Endodermal cell (in vitro differentiated cells): ENCODE measurements at regions not wholly inside any gene's neighbourhood (a gene's known extent, or its start where the extent isn't known, plus 50 kb on each side); places are given as distances from the start of the nearest gene placed in this dataset.

ENCODE experiments used
- DNase-seq: peaks from one replicate; pipeline ENCODE4 v3.0.0-alpha.2; 2017
- H3K27ac ChIP-seq: 2 replicates; pipeline ENCODE4 v1.5.1; 2013; ENCODE audit warnings: mild to moderate bottlenecking, low read depth, low read length, moderate library complexity
- H3K27me3 ChIP-seq: 2 replicates; pipeline ENCODE4 v1.6.1; 2013; ENCODE audit warnings: mild to moderate bottlenecking, low read length, moderate library complexity; ENCODE audit not compliant: insufficient read depth, control insufficient read depth, poor library complexity, severe bottlenecking
- H3K36me3 ChIP-seq: 2 replicates; pipeline ENCODE4 v1.7.0; 2013; ENCODE audit warnings: mild to moderate bottlenecking, low read length, moderate library complexity; ENCODE audit not compliant: control insufficient read depth, insufficient read depth
- H3K4me1 ChIP-seq: one replicate; pipeline ENCODE4 v1.7.0; 2013; ENCODE audit warnings: low read length; ENCODE audit not compliant: control insufficient read depth, insufficient read depth
- H3K4me3 ChIP-seq: 2 replicates; pipeline ENCODE4 v1.5.1; 2013; ENCODE audit warnings: mild to moderate bottlenecking, low read length, moderate library complexity
- H3K9ac ChIP-seq: 2 replicates; pipeline ENCODE4 v1.6.1; 2013; ENCODE audit warnings: mild to moderate bottlenecking, low read length, moderate library complexity; ENCODE audit not compliant: poor library complexity, severe bottlenecking; ENCODE audit errors: extremely low read depth
- H3K9me3 ChIP-seq: 2 replicates; pipeline ENCODE4 v1.6.1; 2013; ENCODE audit warnings: mild to moderate bottlenecking, low read length, moderate library complexity; ENCODE audit not compliant: control insufficient read depth
- H3K27ac Mint-ChIP-seq: 2 replicates; pipeline ENCODE4 v1.8.0; 2020; ENCODE audit warnings: mixed read lengths
- H3K27me3 Mint-ChIP-seq: 2 replicates; pipeline ENCODE4 v1.8.0; 2021; ENCODE audit warnings: mild to moderate bottlenecking, mixed read lengths; ENCODE audit not compliant: insufficient read depth
- H3K36me3 Mint-ChIP-seq: 2 replicates; pipeline ENCODE4 v1.8.0; 2020; ENCODE audit warnings: low read depth, mixed read lengths
- H3K4me1 Mint-ChIP-seq: 2 replicates; pipeline ENCODE4 v1.8.0; 2020; ENCODE audit warnings: mixed read lengths
- H3K4me3 Mint-ChIP-seq: 2 replicates; pipeline ENCODE4 v1.8.0; 2020; ENCODE audit warnings: mild to moderate bottlenecking, moderate library complexity, mixed read lengths
- H3K9me3 Mint-ChIP-seq: 2 replicates; pipeline ENCODE4 v1.8.0; 2020; ENCODE audit warnings: mild to moderate bottlenecking, mixed read lengths
- CTCF ChIP-seq: fragments of 200-600 bp; sonication (generic); conservative IDR thresholded peaks from 2 replicates; pipeline ENCODE4 v1.5.0; 2021; ENCODE audit warnings: antibody characterized with exemption, mild to moderate bottlenecking
- WGBS, 2 experiments: methylation state at CpG; one replicate each; pipeline versions ENCODE4 v1.1.5 to v1.1.7; 2013; ENCODE audit warnings: missing lambda C conversion rate in 2 of 2, mixed read lengths in 1 of 2; ENCODE audit not compliant: insufficient coverage in 1 of 2, insufficient read length in 1 of 2; 5-methylcytosine and 5-hydroxymethylcytosine counted together

GRCh38 chr16:51621610-51622009 lies 470.5 kb upstream of the SALL1 start:
- Mint-ChIP-seq H3K36me3 (no peaks in the 10 kb centered on the region), H3K4me3 (no peak overlapping the region), H3K27me3 (peaks cover 6% of the 10 kb centered on the region), H3K9me3 (no peaks in the 10 kb centered on the region), H3K27ac (no peak overlapping the region), H3K4me1 (peaks cover 16% of the 10 kb centered on the region)
- no peak overlapping the region for H3K9ac ChIP-seq
- no peaks in the 10 kb centered on the region for H3K4me1 ChIP-seq
- 98 to 100% methylated on average over 1 of the region's 1 CpG for WGBS, 2 experiments
- H3K4me3 ChIP-seq = no peak overlapping the region
- H3K27me3 ChIP-seq = no peaks in the 10 kb centered on the region
- no peak for TF ChIP-seq CTCF
- H3K36me3 ChIP-seq = no peaks in the 10 kb centered on the region
- H3K9me3 ChIP-seq = no peaks in the 10 kb centered on the region
- no peak overlapping the region for H3K27ac ChIP-seq
- DNase-seq = no peak

GRCh38 chr16:51615141-51615540 lies 464.1 kb upstream of the SALL1 start:
- Histone ChIP-seq H3K9ac (no peak overlapping the region), H3K27me3 (no peaks in the 10 kb centered on the region), H3K4me1 (no peaks in the 10 kb centered on the region), H3K36me3 (no peaks in the 10 kb centered on the region), H3K27ac (no peak overlapping the region), H3K4me3 (no peak overlapping the region), H3K9me3 (no peaks in the 10 kb centered on the region)
- 68 to 78% methylated on average over 3 to 4 of the region's 4 CpGs for WGBS, 2 experiments
- TF ChIP-seq CTCF = no peak
- Mint-ChIP-seq H3K36me3 (no peaks in the 10 kb centered on the region), H3K27me3 (peaks cover 3% of the 10 kb centered on the region), H3K9me3 (no peaks in the 10 kb centered on the region), H3K4me3 (no peak overlapping the region), H3K4me1 (peaks cover 9% of the 10 kb centered on the region), H3K27ac (no peak overlapping the region)
- no peak for DNase-seq

GRCh38 chr16:51607201-51607651 lies 456.2 kb upstream of the SALL1 start:
- Mint-ChIP-seq H3K36me3 (no peaks in the 10 kb centered on the region), H3K9me3 (peaks cover 5% of the 10 kb centered on the region), H3K4me3 (no peak overlapping the region), H3K27me3 (peaks cover 4% of the 10 kb centered on the region), H3K4me1 (no peaks in the 10 kb centered on the region), H3K27ac (no peak overlapping the region)
- no peaks in the 10 kb centered on the region for H3K27me3 ChIP-seq
- no peaks in the 10 kb centered on the region for H3K4me1 ChIP-seq
- no peaks in the 10 kb centered on the region for H3K36me3 ChIP-seq
- TF ChIP-seq CTCF = no peak
- H3K9ac ChIP-seq = no peak overlapping the region
- DNase-seq = no peak
- 42 to 86% methylated on average over 2 to 6 of the region's 6 CpGs for WGBS, 2 experiments
- H3K27ac ChIP-seq = no peak overlapping the region
- peaks cover 4% of the 10 kb centered on the region for H3K9me3 ChIP-seq
- H3K4me3 ChIP-seq = no peak overlapping the region
